ENCODE measurements at regions not wholly inside any gene's neighbourhood (a gene's known extent, or its start where the extent isn't known, plus 50 kb on each side); places are given as distances from the start of the nearest gene placed in this dataset.

- DNase-seq, result no peak
Measured at GRCh38 chr3:98952404-98952803, 50.9 kb upstream of the DCBLD2 start.
